Right cardiac atrium (tissue), 5 donors: ENCODE measurements at regions not wholly inside any gene's neighbourhood (a gene's known extent, or its start where the extent isn't known, plus 50 kb on each side); places are given as distances from the start of the nearest gene placed in this dataset.

Source experiments
- ATAC-seq, 2 donors: fragments of 200-7000 bp; cut with Tn5 transposase; one replicate each; pipeline versions ENCODE4 v1.8.0 to v1.9.1; 2020; ENCODE audit warnings: moderate library complexity in 2 of 2, mild to moderate bottlenecking in 1 of 2
- DNase-seq, 3 donors: peaks; one replicate each; pipeline ENCODE4 v3.0.0-alpha.2; 2020
- H3K27ac ChIP-seq: one replicate; pipeline ENCODE4 v1.5.1; 2013; ENCODE audit warnings: mild to moderate bottlenecking, low read length, control low read depth, moderate library complexity
- H3K27me3 ChIP-seq: one replicate; pipeline ENCODE4 v1.6.1; 2013; ENCODE audit not compliant: control insufficient read depth, insufficient read depth
- H3K4me1 ChIP-seq: one replicate; pipeline ENCODE4 v1.6.1; 2013; ENCODE audit warnings: low read length; ENCODE audit not compliant: control insufficient read depth, insufficient read depth
- H3K4me3 ChIP-seq: one replicate; pipeline ENCODE4 v1.5.1; 2013; ENCODE audit warnings: low read length, control low read depth
- H3K9me3 ChIP-seq: one replicate; pipeline ENCODE4 v1.6.1; 2013; ENCODE audit warnings: low read length; ENCODE audit not compliant: control insufficient read depth
- WGBS: extraction: QIAGEN DNeasy Blood & Tissue Kit; methylation state at CpG from one replicate; pipeline ENCODE4 v1.1.7; 2013; 5-methylcytosine and 5-hydroxymethylcytosine counted together
- intact Hi-C, 4 donors: fragments of 100-400 bp; cut with DNase I; formaldehyde crosslinking; loops; one replicate each; pipeline versions ENCODE4 v1.11.0 to v1.14.0; 2022 to 2023
- donor health status: healthy with polysubstance abuse.
- donor health status: DM: no; HTN: yes; CAD: no.
- donor health status: DM: no; HTN: no; CAD: no.
- donor health status: DM: no; HTN: yes; CAD: no; lungs with severe emphysema.
- donor health status: DM: yes; HTN: yes; CAD: no.

DNA sequence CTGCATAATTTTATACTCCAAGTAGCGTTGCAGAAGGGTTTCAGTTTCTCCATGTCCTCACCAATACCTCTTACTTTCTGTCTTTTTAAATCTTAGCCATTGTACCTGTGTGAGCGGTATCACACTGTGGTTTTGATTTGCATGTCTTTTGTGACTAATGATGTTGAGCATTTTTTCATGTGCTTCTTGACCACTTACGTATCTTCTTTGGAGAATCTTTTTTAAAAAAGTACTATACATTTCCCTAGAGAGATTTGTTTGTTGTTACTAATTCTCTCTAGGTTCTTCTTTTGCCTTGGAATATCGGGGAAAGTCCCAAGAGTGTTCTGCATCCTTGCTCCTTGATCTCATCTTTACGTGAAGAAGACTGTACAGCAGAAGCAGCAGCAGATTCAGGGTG is 81.8 kb upstream of the WARS2 start:
- no peaks in the 10 kb centered on the region for H3K27me3 ChIP-seq
- no peak overlapping the region for H3K4me3 ChIP-seq
- DNase-seq (no peak), ATAC-seq (no peak)
- WGBS = 92% methylated on average over 5 of the region's 5 CpGs
- intact Hi-C loops = no loop called here
- H3K9me3 ChIP-seq = no peaks in the 10 kb centered on the region
- no peak overlapping the region for H3K27ac ChIP-seq
- no peaks in the 10 kb centered on the region for H3K4me1 ChIP-seq

GRCh38 chr1:119225265-119225664 is 84.8 kb upstream of the WARS2 start:
- H3K27me3 ChIP-seq = no peaks in the 10 kb centered on the region
- H3K9me3 ChIP-seq = no peaks in the 10 kb centered on the region
- H3K27ac ChIP-seq = no peak overlapping the region
- intact Hi-C loops = no loop called here
- no peaks in the 10 kb centered on the region for H3K4me1 ChIP-seq
- H3K4me3 ChIP-seq = no peak overlapping the region
- DNase-seq (no peak), ATAC-seq (no peak)

- intact Hi-C loops = no loop called here
- H3K4me3 ChIP-seq = no peak overlapping the region
- no peak overlapping the region for H3K27ac ChIP-seq
- ATAC-seq (no peak), DNase-seq (no peak)
- no peaks in the 10 kb centered on the region for H3K9me3 ChIP-seq
- 82% methylated on average over 2 of the region's 2 CpGs for WGBS
- no peaks in the 10 kb centered on the region for H3K4me1 ChIP-seq
- no peaks in the 10 kb centered on the region for H3K27me3 ChIP-seq
These were observed 85.4 kb upstream of the WARS2 start for GRCh38 chr1:119225831-119226230.

DNA sequence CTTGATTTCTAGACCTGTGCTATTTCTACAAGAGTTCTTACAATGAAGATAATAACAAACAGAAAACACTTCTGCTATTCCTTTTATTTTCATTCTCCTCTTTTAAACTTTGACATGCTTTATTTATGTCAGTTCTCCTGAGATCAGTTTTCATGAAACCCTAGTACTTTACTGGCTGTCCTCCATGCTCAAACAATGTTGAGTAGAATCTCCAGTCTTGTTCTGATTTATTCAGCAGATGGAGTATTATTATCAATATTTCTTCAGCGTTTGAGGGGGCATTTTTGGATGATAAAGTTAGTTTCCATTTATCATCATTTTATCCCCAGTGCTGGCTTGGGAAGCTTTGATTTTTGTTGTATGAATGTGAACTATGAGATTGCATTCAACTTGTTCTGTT is 85.9 kb upstream of the WARS2 start:
- 55% methylated on average over 1 of the region's 1 CpG for WGBS
- H3K27me3 ChIP-seq = no peaks in the 10 kb centered on the region
- no peak overlapping the region for H3K4me3 ChIP-seq
- no peaks in the 10 kb centered on the region for H3K4me1 ChIP-seq
- peaks cover 1% of the 10 kb centered on the region for H3K9me3 ChIP-seq
- ATAC-seq = no peak
- no peak overlapping the region for H3K27ac ChIP-seq
- no peak for DNase-seq
- intact Hi-C loops = no loop called here

GRCh38 chr1:119226913-119227312 is 86.5 kb upstream of the WARS2 start:
- 80% methylated on average over 3 of the region's 3 CpGs for WGBS
- DNase-seq = no peak
- H3K27ac ChIP-seq = no peak overlapping the region

GRCh38 chr1:119227456-119227855 is 87.0 kb upstream of the WARS2 start:
- H3K27me3 ChIP-seq = no peaks in the 10 kb centered on the region
- H3K4me3 ChIP-seq = no peak overlapping the region
- intact Hi-C loops = no loop called here
- no peak for ATAC-seq
- DNase-seq = no peak
- H3K4me1 ChIP-seq = no peaks in the 10 kb centered on the region
- H3K27ac ChIP-seq = no peak overlapping the region
- 46% methylated on average over 2 of the region's 2 CpGs for WGBS
- H3K9me3 ChIP-seq = peaks cover 1% of the 10 kb centered on the region

More at GRCh38 chr1:119226913-119227312, 86.5 kb upstream of the WARS2 start:
- Histone ChIP-seq H3K4me1 (no peaks in the 10 kb centered on the region), H3K27me3 (no peaks in the 10 kb centered on the region), H3K4me3 (no peak overlapping the region), H3K9me3 (peaks cover 1% of the 10 kb centered on the region)
- no peak for ATAC-seq
- intact Hi-C loops = no loop called here

GRCh38 chr1:119228335-119229080 is 88.1 kb upstream of the WARS2 start:
- 91% methylated on average over 4 of the region's 4 CpGs for WGBS
- intact Hi-C loops = no loop called here
- Histone ChIP-seq H3K4me1 (no peaks in the 10 kb centered on the region), H3K9me3 (peaks cover 1% of the 10 kb centered on the region), H3K4me3 (no peak overlapping the region), H3K27me3 (no peaks in the 10 kb centered on the region), H3K27ac (no peak overlapping the region)
- DNase-seq (no peak), ATAC-seq (no peak)

DNA sequence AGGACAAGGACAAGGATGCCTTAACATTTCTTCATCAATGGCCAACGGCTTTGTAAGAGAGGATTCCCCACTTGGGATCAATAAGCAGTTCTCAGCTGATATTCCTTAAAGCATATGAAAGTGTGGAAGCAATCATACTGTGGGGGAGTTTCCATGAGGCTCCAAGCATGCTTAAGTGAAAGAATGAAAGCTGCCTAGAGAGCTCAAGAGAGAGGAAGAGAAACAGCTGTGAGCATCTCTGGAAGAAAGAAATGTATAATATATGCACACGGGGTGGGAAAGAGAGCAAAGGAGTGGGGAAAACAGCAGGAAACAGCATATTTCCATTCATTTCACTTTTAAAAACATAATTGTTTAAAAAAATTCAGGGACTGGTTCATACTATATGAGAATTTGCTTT is 94.7 kb upstream of the WARS2 start:
- Histone ChIP-seq H3K27me3 (no peaks in the 10 kb centered on the region), H3K9me3 (peaks cover 1% of the 10 kb centered on the region), H3K4me1 (no peaks in the 10 kb centered on the region), H3K4me3 (no peak overlapping the region), H3K27ac (no peak overlapping the region)
- ATAC-seq = no peak
- no peak for DNase-seq
- intact Hi-C loops = no loop called here
- WGBS = 69% methylated on average over 2 of the region's 2 CpGs

GRCh38 chr1:119245881-119246280 is 105.4 kb upstream of the WARS2 start:
- ATAC-seq (no peak), DNase-seq (no peak)
- 55% methylated on average over 1 of the region's 1 CpG for WGBS
- H3K4me1 ChIP-seq = no peaks in the 10 kb centered on the region
- H3K27me3 ChIP-seq = no peaks in the 10 kb centered on the region
- no peak overlapping the region for H3K4me3 ChIP-seq
- no peaks in the 10 kb centered on the region for H3K9me3 ChIP-seq
- intact Hi-C loops = no loop called here
- no peak overlapping the region for H3K27ac ChIP-seq

DNA sequence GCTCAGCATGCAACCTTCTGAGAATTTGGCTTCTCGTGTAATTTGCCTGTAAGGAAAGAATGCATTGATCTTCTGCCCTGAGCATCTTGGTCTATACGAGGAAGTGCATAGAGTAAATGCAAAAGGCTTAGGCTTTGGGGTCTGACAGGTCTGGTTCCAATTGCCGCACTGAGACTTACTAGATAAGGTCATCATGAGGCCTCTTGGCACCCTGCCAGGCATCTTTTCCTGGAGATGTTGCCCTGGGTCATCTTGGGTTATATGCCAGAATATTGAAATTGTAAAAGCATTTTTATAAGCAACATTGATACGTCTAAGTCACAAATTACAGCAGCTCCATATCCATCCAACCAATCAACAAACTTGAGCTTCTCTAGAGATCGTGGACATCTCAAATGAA is 108.8 kb upstream of the WARS2 start:
- Histone ChIP-seq H3K4me1 (no peaks in the 10 kb centered on the region), H3K27ac (no peak overlapping the region), H3K9me3 (no peaks in the 10 kb centered on the region), H3K27me3 (no peaks in the 10 kb centered on the region), H3K4me3 (no peak overlapping the region)
- DNase-seq (no peak), ATAC-seq (no peak)
- 75% methylated on average over 5 of the region's 5 CpGs for WGBS
- intact Hi-C loops = no loop called here

DNA sequence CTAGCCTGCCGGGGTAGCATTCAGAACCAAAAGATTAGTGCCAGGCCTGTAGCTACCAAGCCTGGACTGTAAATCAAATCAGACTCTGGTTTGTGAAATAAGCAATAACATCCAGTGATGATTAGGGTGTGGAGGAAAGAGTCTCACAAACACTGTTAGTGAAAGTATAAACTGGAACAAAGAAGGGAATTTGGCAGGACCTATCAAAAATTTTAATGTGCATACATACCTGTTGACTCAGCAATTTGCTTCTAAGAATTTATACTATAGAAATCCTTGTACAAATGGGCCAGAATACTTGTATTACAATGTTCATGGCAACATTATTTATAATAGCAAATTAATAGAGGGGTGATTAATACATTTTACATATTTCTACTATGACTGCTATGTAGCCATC is 109.8 kb upstream of the WARS2 start:
- Histone ChIP-seq H3K9me3 (no peaks in the 10 kb centered on the region), H3K4me3 (no peak overlapping the region), H3K27ac (no peak overlapping the region), H3K27me3 (no peaks in the 10 kb centered on the region), H3K4me1 (no peaks in the 10 kb centered on the region)
- DNase-seq (no peak), ATAC-seq (no peak)
- intact Hi-C loops = no loop called here
- 98% methylated on average over 1 of the region's 1 CpG for WGBS

- no peak for ATAC-seq
- DNase-seq = no peak
These were observed 111.3 kb upstream of the WARS2 start for GRCh38 chr1:119251751-119252150.

More at GRCh38 chr1:119251751-119252150, 111.3 kb upstream of the WARS2 start:
- Histone ChIP-seq H3K4me3 (no peak overlapping the region), H3K9me3 (no peaks in the 10 kb centered on the region), H3K4me1 (no peaks in the 10 kb centered on the region), H3K27ac (no peak overlapping the region), H3K27me3 (no peaks in the 10 kb centered on the region)
- intact Hi-C loops = no loop called here
- 86% methylated on average over 3 of the region's 3 CpGs for WGBS
